ENCODE measurements at regions not wholly inside any gene's neighbourhood (a gene's known extent, or its start where the extent isn't known, plus 50 kb on each side); places are given as distances from the start of the nearest gene placed in this dataset.
"Not testable (repeated sequence)": the region's sequence is repeated elsewhere in the genome, so short reads cannot be mapped to it uniquely, and the experiment has no call there.

DNA sequence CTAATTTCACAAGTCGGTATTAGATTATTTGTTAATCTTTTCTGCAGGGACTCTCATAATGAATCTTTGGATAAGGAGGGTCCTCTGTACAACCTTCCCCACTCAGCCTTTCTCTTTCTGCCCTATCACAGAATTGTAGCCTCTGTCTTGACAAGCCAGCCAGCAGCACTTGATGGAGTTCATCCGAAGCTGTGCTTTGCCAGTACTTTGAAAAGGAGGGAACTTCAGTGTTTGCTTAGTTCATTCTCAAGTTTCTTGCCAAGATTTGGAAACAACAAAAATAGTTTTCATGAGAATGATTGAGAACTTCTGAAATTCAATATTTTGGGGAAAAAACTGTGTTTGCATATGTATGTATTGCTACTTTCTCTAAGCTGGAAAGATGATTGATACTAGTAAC is 69.3 kb upstream of the HMGB1 start:
- no TSS peak for BruUV-seq (replicated peaks)
- no peak overlapping the region for H3K27ac ChIP-seq (ENCODE audit: low read length)
- no peak overlapping the region for H3K4me3 ChIP-seq (ENCODE audit: low read depth in 2 of 2, low read length in 2 of 2)
- no peaks in the 10 kb centered on the region for H3K4me1 ChIP-seq (ENCODE audit: control insufficient read depth, insufficient read depth, low read length)
- TF ChIP-seq, protein P1, sequence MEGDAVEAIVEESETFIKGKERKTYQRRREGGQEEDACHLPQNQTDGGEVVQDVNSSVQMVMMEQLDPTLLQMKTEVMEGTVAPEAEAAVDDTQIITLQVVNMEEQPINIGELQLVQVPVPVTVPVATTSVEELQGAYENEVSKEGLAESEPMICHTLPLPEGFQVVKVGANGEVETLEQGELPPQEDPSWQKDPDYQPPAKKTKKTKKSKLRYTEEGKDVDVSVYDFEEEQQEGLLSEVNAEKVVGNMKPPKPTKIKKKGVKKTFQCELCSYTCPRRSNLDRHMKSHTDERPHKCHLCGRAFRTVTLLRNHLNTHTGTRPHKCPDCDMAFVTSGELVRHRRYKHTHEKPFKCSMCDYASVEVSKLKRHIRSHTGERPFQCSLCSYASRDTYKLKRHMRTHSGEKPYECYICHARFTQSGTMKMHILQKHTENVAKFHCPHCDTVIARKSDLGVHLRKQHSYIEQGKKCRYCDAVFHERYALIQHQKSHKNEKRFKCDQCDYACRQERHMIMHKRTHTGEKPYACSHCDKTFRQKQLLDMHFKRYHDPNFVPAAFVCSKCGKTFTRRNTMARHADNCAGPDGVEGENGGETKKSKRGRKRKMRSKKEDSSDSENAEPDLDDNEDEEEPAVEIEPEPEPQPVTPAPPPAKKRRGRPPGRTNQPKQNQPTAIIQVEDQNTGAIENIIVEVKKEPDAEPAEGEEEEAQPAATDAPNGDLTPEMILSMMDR (IDR thresholded peaks at IDR 0.05) = no peak
- no peak for TF ChIP-seq TCF7L2 (IDR thresholded peaks at IDR 0.05; ENCODE audit: low read depth, low read length)
- TF ChIP-seq, protein P2, sequence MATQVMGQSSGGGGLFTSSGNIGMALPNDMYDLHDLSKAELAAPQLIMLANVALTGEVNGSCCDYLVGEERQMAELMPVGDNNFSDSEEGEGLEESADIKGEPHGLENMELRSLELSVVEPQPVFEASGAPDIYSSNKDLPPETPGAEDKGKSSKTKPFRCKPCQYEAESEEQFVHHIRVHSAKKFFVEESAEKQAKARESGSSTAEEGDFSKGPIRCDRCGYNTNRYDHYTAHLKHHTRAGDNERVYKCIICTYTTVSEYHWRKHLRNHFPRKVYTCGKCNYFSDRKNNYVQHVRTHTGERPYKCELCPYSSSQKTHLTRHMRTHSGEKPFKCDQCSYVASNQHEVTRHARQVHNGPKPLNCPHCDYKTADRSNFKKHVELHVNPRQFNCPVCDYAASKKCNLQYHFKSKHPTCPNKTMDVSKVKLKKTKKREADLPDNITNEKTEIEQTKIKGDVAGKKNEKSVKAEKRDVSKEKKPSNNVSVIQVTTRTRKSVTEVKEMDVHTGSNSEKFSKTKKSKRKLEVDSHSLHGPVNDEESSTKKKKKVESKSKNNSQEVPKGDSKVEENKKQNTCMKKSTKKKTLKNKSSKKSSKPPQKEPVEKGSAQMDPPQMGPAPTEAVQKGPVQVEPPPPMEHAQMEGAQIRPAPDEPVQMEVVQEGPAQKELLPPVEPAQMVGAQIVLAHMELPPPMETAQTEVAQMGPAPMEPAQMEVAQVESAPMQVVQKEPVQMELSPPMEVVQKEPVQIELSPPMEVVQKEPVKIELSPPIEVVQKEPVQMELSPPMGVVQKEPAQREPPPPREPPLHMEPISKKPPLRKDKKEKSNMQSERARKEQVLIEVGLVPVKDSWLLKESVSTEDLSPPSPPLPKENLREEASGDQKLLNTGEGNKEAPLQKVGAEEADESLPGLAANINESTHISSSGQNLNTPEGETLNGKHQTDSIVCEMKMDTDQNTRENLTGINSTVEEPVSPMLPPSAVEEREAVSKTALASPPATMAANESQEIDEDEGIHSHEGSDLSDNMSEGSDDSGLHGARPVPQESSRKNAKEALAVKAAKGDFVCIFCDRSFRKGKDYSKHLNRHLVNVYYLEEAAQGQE (IDR thresholded peaks at IDR 0.05; ENCODE audit: insufficient read depth in 1 of 2, low read depth in 2 of 2, low read length in 1 of 2) = no peak
- TF ChIP-seq POLR2AphosphoS5 (IDR thresholded peaks at IDR 0.05; ENCODE audit: low read depth, low read length) = no peak
- no peak for TF ChIP-seq SIN3A (IDR thresholded peaks at IDR 0.05; ENCODE audit: borderline replicate concordance, insufficient read depth, low read depth, low read length)
- in situ Hi-C loops (cut with HindIII; ENCODE audit: low pct_unique_long_range_greater_than_20kb, low sequenced_read_pairs) (no loop called here), intact Hi-C loops (cut with micrococcal nuclease; ENCODE audit: unreplicated experiment) (no loop called here)
- ATAC-seq (no peak), DNase-seq (ENCODE audit: low read depth, low spot score) (no peak)
- H3K36me3 ChIP-seq (ENCODE audit: control insufficient read depth, insufficient read depth, low read length) = no peaks in the 10 kb centered on the region
- H3K9me3 ChIP-seq (ENCODE audit: control insufficient read depth, insufficient read depth, low read depth, low read length) = no peaks in the 10 kb centered on the region
- H3K27me3 ChIP-seq (ENCODE audit: control insufficient read depth, insufficient read depth, low read length) = no peaks in the 10 kb centered on the region
- POLR2A ChIA-PET = no interaction called here
- CTCF ChIA-PET = no interaction called here

DNA sequence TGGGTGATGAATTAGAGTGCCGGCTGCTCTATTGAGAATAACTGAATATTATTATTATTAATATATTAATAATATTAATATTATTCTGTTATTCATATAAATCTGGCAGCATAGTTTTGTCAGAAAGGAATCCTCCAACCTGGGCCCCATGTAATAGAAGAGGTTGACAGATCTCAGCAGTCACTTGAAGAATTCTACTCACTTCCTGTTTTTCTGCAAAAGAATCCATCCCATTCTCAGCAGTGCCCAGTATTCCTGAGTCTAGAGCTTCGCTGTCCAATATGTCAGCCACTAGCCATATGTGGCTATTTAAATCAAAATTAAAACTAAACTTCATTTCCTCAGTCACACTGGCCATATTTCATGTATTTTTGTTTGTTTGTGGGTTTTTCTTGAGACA is 72.4 kb upstream of the USPL1 start:
- Histone ChIP-seq H3K9me3 (ENCODE audit: control insufficient read depth, insufficient read depth, low read depth, low read length) (no peaks in the 10 kb centered on the region), H3K27me3 (ENCODE audit: control insufficient read depth, insufficient read depth, low read length) (no peaks in the 10 kb centered on the region), H3K4me1 (ENCODE audit: control insufficient read depth, insufficient read depth, low read length) (no peaks in the 10 kb centered on the region), H3K4me3 (ENCODE audit: low read depth in 2 of 2, low read length in 2 of 2) (no peak overlapping the region), H3K36me3 (ENCODE audit: control insufficient read depth, insufficient read depth, low read length) (no peaks in the 10 kb centered on the region), H3K27ac (ENCODE audit: low read length) (no peak overlapping the region)
- CTCF ChIA-PET = no interaction called here
- BruUV-seq (replicated peaks) = no TSS peak
- intact Hi-C loops (cut with micrococcal nuclease; ENCODE audit: unreplicated experiment) = no loop called here
- TF ChIP-seq POLR2AphosphoS5 (IDR thresholded peaks at IDR 0.05; ENCODE audit: low read depth, low read length) = no peak
- no peak for TF ChIP-seq SIN3A (IDR thresholded peaks at IDR 0.05; ENCODE audit: borderline replicate concordance, insufficient read depth, low read depth, low read length)
- TF ChIP-seq TCF7L2 (IDR thresholded peaks at IDR 0.05; ENCODE audit: low read depth, low read length) = no peak
- TF ChIP-seq, protein P1 (IDR thresholded peaks at IDR 0.05) = no peak
- TF ChIP-seq, protein P2 (IDR thresholded peaks at IDR 0.05; ENCODE audit: insufficient read depth in 1 of 2, low read depth in 2 of 2, low read length in 1 of 2) = no peak
- no peak for DNase-seq (ENCODE audit: low read depth, low spot score)
- in situ Hi-C loops (cut with HindIII; ENCODE audit: low pct_unique_long_range_greater_than_20kb, low sequenced_read_pairs) = no loop called here
- POLR2A ChIA-PET = no interaction called here
- ATAC-seq = no peak

DNA sequence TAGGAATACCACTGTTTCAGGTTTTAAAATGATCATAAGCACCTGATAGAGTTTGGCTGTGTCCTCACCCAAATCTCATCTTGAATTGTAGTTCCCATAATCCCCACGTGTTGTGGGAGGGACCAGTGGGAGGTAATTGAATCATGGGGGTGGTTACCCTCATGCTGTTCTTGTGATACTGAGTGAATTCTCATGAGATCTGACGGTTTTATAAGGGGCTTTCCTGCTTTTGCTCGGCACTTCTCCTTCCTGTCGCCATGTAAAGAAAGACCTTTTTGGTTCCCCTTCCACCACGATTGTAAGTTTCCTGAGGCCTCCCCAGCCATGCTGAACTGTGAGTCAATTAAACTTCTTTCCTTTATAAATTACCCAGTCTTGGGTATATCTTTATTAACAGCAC is 69.7 kb upstream of the USPL1 start:
- POLR2A ChIA-PET; H3K27me3 ChIP-seq (ENCODE audit: control insufficient read depth, insufficient read depth, low read length); H3K36me3 ChIP-seq (ENCODE audit: control insufficient read depth, insufficient read depth, low read length); in situ Hi-C loops (cut with HindIII; ENCODE audit: low pct_unique_long_range_greater_than_20kb, low sequenced_read_pairs); intact Hi-C loops (cut with micrococcal nuclease; ENCODE audit: unreplicated experiment); CTCF ChIA-PET; H3K9me3 ChIP-seq (ENCODE audit: control insufficient read depth, insufficient read depth, low read depth, low read length); H3K4me1 ChIP-seq (ENCODE audit: control insufficient read depth, insufficient read depth, low read length); BruUV-seq (replicated peaks); H3K4me3 ChIP-seq (ENCODE audit: low read depth in 2 of 2, low read length in 2 of 2); ATAC-seq; H3K27ac ChIP-seq (ENCODE audit: low read length); DNase-seq (ENCODE audit: low read depth, low spot score): not testable (repeated sequence)
